Transverse colon (tissue), 4 donors: ENCODE measurements at regions not wholly inside any gene's neighbourhood (a gene's known extent, or its start where the extent isn't known, plus 50 kb on each side); places are given as distances from the start of the nearest gene placed in this dataset.

Source experiments
- CTCF ChIP-seq, 5 experiments: fragments of 200-600 bp in 3 of 5; fragments of 450-650 bp in 2 of 5; sonication (generic) in 3 of 5; IDR thresholded peaks; 1 replicate in 2 of 5; 2 replicates in 3 of 5; pipeline ENCODE4 v1.5.1; 2016 to 2017; ENCODE audit warnings: antibody characterized with exemption in 5 of 5, inconsistent platforms in 3 of 5, mild to moderate bottlenecking in 2 of 5, moderate library complexity in 1 of 5
- EP300 ChIP-seq: sonication (generic); formaldehyde crosslinking; IDR thresholded peaks from one replicate; pipeline ENCODE4 v1.6.1; 2017; ENCODE audit warnings: antibody characterized with exemption, low read depth
- POLR2A ChIP-seq: fragments of 450-650 bp; IDR thresholded peaks from one replicate; pipeline ENCODE4 v1.6.1; 2016; ENCODE audit warnings: antibody characterized with exemption, mild to moderate bottlenecking, moderate library complexity
- POLR2AphosphoS5 ChIP-seq, 3 donors: sonication (generic); formaldehyde crosslinking; IDR thresholded peaks; one replicate each; pipeline ENCODE4 v1.6.1; 2016; ENCODE audit warnings: antibody characterized with exemption in 3 of 3

- no peak for TF ChIP-seq CTCF (IDR thresholded peaks at IDR 0.05)
- TF ChIP-seq POLR2A: no peak
- no peak for TF ChIP-seq EP300
- TF ChIP-seq POLR2AphosphoS5 (IDR thresholded peaks at IDR 0.05): no peak
Measured at GRCh38 chr1:43067977-43068751, 103.9 kb downstream of the EBNA1BP2 start.
